ENCODE measurements at regions not wholly inside any gene's neighbourhood (a gene's known extent, or its start where the extent isn't known, plus 50 kb on each side); places are given as distances from the start of the nearest gene placed in this dataset.

DNA sequence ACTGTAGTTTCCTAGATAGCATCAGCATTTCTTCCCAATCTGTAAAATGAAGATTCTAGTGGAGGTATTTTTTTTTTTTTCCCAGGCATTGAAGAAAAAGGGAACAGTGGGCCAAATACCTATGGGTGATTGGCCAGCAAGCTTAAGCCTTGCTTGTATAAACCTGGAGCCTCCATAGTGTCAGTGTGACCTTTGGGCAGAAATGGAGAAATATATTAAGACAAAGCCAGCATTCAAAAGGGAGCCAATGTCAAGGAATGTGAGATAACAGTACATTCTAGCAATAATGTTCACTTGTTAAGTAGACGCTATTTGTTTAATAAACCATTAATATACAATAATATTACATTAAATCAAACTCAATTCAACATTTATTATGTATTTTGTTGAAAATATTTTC lies 275.4 kb downstream of the FOXA2 start:
- TF ChIP-seq POLR2AphosphoS5 (IDR thresholded peaks at IDR 0.05): no peak
- TF ChIP-seq, protein P1, sequence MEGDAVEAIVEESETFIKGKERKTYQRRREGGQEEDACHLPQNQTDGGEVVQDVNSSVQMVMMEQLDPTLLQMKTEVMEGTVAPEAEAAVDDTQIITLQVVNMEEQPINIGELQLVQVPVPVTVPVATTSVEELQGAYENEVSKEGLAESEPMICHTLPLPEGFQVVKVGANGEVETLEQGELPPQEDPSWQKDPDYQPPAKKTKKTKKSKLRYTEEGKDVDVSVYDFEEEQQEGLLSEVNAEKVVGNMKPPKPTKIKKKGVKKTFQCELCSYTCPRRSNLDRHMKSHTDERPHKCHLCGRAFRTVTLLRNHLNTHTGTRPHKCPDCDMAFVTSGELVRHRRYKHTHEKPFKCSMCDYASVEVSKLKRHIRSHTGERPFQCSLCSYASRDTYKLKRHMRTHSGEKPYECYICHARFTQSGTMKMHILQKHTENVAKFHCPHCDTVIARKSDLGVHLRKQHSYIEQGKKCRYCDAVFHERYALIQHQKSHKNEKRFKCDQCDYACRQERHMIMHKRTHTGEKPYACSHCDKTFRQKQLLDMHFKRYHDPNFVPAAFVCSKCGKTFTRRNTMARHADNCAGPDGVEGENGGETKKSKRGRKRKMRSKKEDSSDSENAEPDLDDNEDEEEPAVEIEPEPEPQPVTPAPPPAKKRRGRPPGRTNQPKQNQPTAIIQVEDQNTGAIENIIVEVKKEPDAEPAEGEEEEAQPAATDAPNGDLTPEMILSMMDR (IDR thresholded peaks at IDR 0.05): no peak
- TF ChIP-seq POLR2A (IDR thresholded peaks at IDR 0.05): no peak

All from stomach (tissue), 4 donors.